Adrenal gland (tissue), 9 donors: ENCODE measurements at regions not wholly inside any gene's neighbourhood (a gene's known extent, or its start where the extent isn't known, plus 50 kb on each side); places are given as distances from the start of the nearest gene placed in this dataset.
"Not testable (repeated sequence)": the region's sequence is repeated elsewhere in the genome, so short reads cannot be mapped to it uniquely, and the experiment has no call there.

Source experiments
- DNase-seq, 7 donors: peaks; one replicate each; pipeline ENCODE4 v3.0.0-alpha.2; 2019 to 2020
- H3K27ac ChIP-seq, 5 donors: fragments of 200-600 bp; sonication (generic) in 4 of 5; 1 replicate in 3 of 5; 2 replicates in 2 of 5; pipeline versions ENCODE4 v1.5.1 to v1.8.0; 2016 to 2020; ENCODE audit warnings: mild to moderate bottlenecking in 1 of 5
- H3K27me3 ChIP-seq: fragments of 200-600 bp; 2 replicates; pipeline ENCODE4 v1.8.0; 2021
- H3K36me3 ChIP-seq, 2 donors: fragments of 200-600 bp; replicated peaks in 1 of 2; 1 replicate in 1 of 2; 2 replicates in 1 of 2; pipeline versions ENCODE4 v1.5.1 to v1.8.0; 2018 to 2022
- H3K4me1 ChIP-seq, 2 donors: fragments of 200-600 bp; replicated peaks in 1 of 2; 1 replicate in 1 of 2; 2 replicates in 1 of 2; pipeline versions ENCODE4 v1.5.1 to v1.8.0; 2018 to 2021
- H3K4me3 ChIP-seq, 4 donors: fragments of 200-600 bp; sonication (generic) in 3 of 4; one replicate each; pipeline ENCODE4 v1.5.1; 2016 to 2018
- H3K9me3 ChIP-seq, 3 donors: fragments of 200-600 bp; sonication (generic) in 1 of 3; replicated peaks in 1 of 3; 1 replicate in 2 of 3; 2 replicates in 1 of 3; pipeline versions ENCODE4 v1.5.1 to v1.8.0; 2016 to 2021
- POLR2A ChIP-seq, 2 donors: fragments of 450-650 bp; IDR thresholded peaks; one replicate each; pipeline ENCODE4 v1.6.1; 2017; ENCODE audit warnings: antibody characterized with exemption in 2 of 2, mild to moderate bottlenecking in 2 of 2, moderate library complexity in 1 of 2
- WGBS, 4 donors: extraction: QIAGEN DNeasy Blood & Tissue Kit in 2 of 4; methylation state at CpG; one replicate each; pipeline versions ENCODE4 v1.1.5 to v1.1.7; 2013 to 2017; 5-methylcytosine and 5-hydroxymethylcytosine counted together
- intact Hi-C, 2 donors: fragments of 100-400 bp; cut with DNase I; formaldehyde crosslinking; loops; one replicate each; pipeline versions ENCODE4 v1.14.1 to v1.15.0; 2022 to 2023
- TF ChIP-seq, protein P1 (sequence below), 6 experiments: fragments of 450-650 bp in 4 of 6; fragments of 200-600 bp in 2 of 6; sonication (generic) in 1 of 6; IDR thresholded peaks; 1 replicate in 5 of 6; 2 replicates in 1 of 6; pipeline versions ENCODE4 v1.5.1 to v1.8.0; 2016 to 2021; ENCODE audit warnings: antibody characterized with exemption in 6 of 6, mild to moderate bottlenecking in 2 of 6, moderate library complexity in 1 of 6
- donor health status: healthy with polysubstance abuse.
- donor health status: Bipolar disorder and iron deficiency.
- donor health status: DM: yes; HTN: yes; CAD: no.
- donor health status: DM: no; HTN: no; CAD: no.
- donor health status: DM: no; HTN: no; CAD: no.

DNA sequence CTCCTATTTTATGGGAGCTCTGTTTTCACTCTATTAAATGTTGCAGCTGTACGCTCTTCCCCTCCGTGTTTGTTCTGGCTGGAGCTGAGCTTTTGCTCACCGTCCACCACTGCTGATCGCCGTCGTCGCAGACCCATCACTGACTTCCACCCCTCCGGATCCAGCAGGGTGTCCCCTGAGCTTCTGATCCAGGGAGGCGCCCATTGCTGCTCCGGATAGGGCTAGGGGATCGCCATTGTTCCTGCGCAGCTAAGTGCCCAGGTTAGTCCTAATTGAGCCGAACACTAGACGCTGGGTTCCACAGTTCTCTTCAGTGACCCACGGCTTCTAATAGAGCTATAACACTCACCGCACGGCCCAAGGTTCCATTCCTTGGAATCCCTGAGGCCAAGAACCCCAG, 96.2 kb upstream of the PRDM9 start:
- no peaks in the 10 kb centered on the region for H3K9me3 ChIP-seq
- no peaks in the 10 kb centered on the region for H3K27me3 ChIP-seq
- intact Hi-C loops, result no loop called here
- 79 to 95% (median 82%) methylated on average over 13 to 17 of the region's 17 CpGs for WGBS, 4 donors
- no peak overlapping the region for H3K4me3 ChIP-seq
- H3K27ac ChIP-seq, result no peak overlapping the region
- no peak for TF ChIP-seq POLR2A (IDR thresholded peaks at IDR 0.05)
- TF ChIP-seq, protein P1, sequence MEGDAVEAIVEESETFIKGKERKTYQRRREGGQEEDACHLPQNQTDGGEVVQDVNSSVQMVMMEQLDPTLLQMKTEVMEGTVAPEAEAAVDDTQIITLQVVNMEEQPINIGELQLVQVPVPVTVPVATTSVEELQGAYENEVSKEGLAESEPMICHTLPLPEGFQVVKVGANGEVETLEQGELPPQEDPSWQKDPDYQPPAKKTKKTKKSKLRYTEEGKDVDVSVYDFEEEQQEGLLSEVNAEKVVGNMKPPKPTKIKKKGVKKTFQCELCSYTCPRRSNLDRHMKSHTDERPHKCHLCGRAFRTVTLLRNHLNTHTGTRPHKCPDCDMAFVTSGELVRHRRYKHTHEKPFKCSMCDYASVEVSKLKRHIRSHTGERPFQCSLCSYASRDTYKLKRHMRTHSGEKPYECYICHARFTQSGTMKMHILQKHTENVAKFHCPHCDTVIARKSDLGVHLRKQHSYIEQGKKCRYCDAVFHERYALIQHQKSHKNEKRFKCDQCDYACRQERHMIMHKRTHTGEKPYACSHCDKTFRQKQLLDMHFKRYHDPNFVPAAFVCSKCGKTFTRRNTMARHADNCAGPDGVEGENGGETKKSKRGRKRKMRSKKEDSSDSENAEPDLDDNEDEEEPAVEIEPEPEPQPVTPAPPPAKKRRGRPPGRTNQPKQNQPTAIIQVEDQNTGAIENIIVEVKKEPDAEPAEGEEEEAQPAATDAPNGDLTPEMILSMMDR (IDR thresholded peaks at IDR 0.05), result no peak
- H3K4me1 ChIP-seq, result no peaks in the 10 kb centered on the region
- H3K36me3 ChIP-seq, result no peaks in the 10 kb centered on the region
- no peak for DNase-seq

DNA sequence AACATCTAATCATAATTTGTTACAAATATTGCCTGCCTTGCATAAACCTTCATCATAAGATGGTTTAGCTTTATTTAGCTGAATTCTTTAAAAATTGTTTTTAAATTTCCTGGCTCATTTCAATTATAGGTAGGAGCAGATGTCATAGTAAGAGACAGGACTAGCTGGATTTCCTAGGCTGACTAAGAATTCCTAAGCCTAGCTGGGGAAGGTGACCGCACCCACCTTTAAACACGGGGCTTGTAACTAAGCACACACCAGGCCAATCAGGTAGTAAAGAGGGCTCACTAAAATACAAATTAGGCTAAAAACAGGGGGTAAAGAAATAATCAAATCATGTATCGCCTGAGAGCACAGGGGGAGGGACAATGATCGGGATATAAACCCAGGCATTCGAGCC, 96.6 kb upstream of the PRDM9 start:
- H3K9me3 ChIP-seq, H3K4me1 ChIP-seq, H3K27ac ChIP-seq, H3K36me3 ChIP-seq, intact Hi-C loops, H3K4me3 ChIP-seq, H3K27me3 ChIP-seq, DNase-seq: not testable (repeated sequence)
- WGBS, 4 donors, result 72 to 79% (median 74%) methylated on average over 5 of the region's 5 CpGs

GRCh38 chr5:23405316-23406068, 101.9 kb upstream of the PRDM9 start:
- intact Hi-C loops, result no loop called here

GRCh38 chr5:23402585-23402984, 104.8 kb upstream of the PRDM9 start:
- Histone ChIP-seq H3K4me1 (no peaks in the 10 kb centered on the region), H3K27me3 (no peaks in the 10 kb centered on the region), H3K36me3 (no peaks in the 10 kb centered on the region), H3K27ac (no peak overlapping the region), H3K9me3 (no peaks in the 10 kb centered on the region), H3K4me3 (no peak overlapping the region)
- intact Hi-C loops, result no loop called here
- TF ChIP-seq POLR2A (IDR thresholded peaks at IDR 0.05), result no peak
- TF ChIP-seq, protein P1 (IDR thresholded peaks at IDR 0.05), result no peak
- DNase-seq, result no peak
- WGBS, 4 donors, result 60 to 71% (median 65%) methylated on average over 3 of the region's 3 CpGs

More at GRCh38 chr5:23405316-23406068, 101.9 kb upstream of the PRDM9 start:
- H3K4me3 ChIP-seq, result no peak overlapping the region
- H3K9me3 ChIP-seq, result no peaks in the 10 kb centered on the region
- H3K4me1 ChIP-seq, result no peaks in the 10 kb centered on the region
- no peaks in the 10 kb centered on the region for H3K27me3 ChIP-seq
- H3K27ac ChIP-seq, result no peak overlapping the region
- TF ChIP-seq, protein P1 (IDR thresholded peaks at IDR 0.05), result no peak
- no peak for TF ChIP-seq POLR2A (IDR thresholded peaks at IDR 0.05)
- DNase-seq, result no peak
- 72 to 87% (median 80%) methylated on average over 3 of the region's 3 CpGs for WGBS, 4 donors
- H3K36me3 ChIP-seq, result no peaks in the 10 kb centered on the region

GRCh38 chr5:23400951-23401350, 106.5 kb upstream of the PRDM9 start:
- H3K36me3 ChIP-seq, result no peaks in the 10 kb centered on the region
- DNase-seq, result no peak
- H3K27ac ChIP-seq, result no peak overlapping the region
- no peaks in the 10 kb centered on the region for H3K4me1 ChIP-seq
- intact Hi-C loops, result no loop called here
- 73 to 83% (median 78%) methylated on average over 5 of the region's 5 CpGs for WGBS, 4 donors
- no peaks in the 10 kb centered on the region for H3K27me3 ChIP-seq
- no peak overlapping the region for H3K4me3 ChIP-seq
- TF ChIP-seq POLR2A (IDR thresholded peaks at IDR 0.05), result no peak
- TF ChIP-seq, protein P1 (IDR thresholded peaks at IDR 0.05), result no peak
- H3K9me3 ChIP-seq, result no peaks in the 10 kb centered on the region
